Activated CD4-positive, alpha-beta T cell treated with anti-CD3 and anti-CD28 coated beads, Interleukin-2, amount 50 U/mL, for 1 hour (primary cell): ENCODE measurements at regions not wholly inside any gene's neighbourhood (a gene's known extent, or its start where the extent isn't known, plus 50 kb on each side); places are given as distances from the start of the nearest gene placed in this dataset.

Source experiments
- DNase-seq: peaks from one replicate; pipeline ENCODE4 v3.0.0-alpha.2; 2020

- DNase-seq = no peak
Observed at GRCh38 chr6:170160031-170160627, 130.7 kb downstream of the DLL1 start.

GRCh38 chr6:170159022-170159965, 131.6 kb downstream of the DLL1 start:
- DNase-seq = no peak

GRCh38 chr6:170158296-170159021, 132.4 kb downstream of the DLL1 start:
- no peak for DNase-seq

GRCh38 chr6:170157567-170158218, 133.2 kb downstream of the DLL1 start:
- no peak for DNase-seq

- DNase-seq = no peak
Observed at GRCh38 chr6:170156448-170157375, 134.2 kb downstream of the DLL1 start.

- DNase-seq = no peak
Observed at GRCh38 chr6:170155464-170156196, 135.2 kb downstream of the DLL1 start.

- DNase-seq = no peak
Observed at GRCh38 chr6:170153436-170154319, 137.2 kb downstream of the DLL1 start.

GRCh38 chr6:170152989-170153388, 137.9 kb downstream of the DLL1 start:
- DNase-seq = no peak

- DNase-seq = no peak
Observed at GRCh38 chr6:170152124-170152926, 138.6 kb downstream of the DLL1 start.

- no peak for DNase-seq
Observed at GRCh38 chr6:170151804-170152123, 139.1 kb downstream of the DLL1 start.

GRCh38 chr6:170151321-170151771, 139.5 kb downstream of the DLL1 start:
- no peak for DNase-seq

- no peak for DNase-seq
Observed at GRCh38 chr6:170150590-170150945, 140.3 kb downstream of the DLL1 start.

- DNase-seq = no peak
Observed at GRCh38 chr6:170149681-170150589, 140.9 kb downstream of the DLL1 start.

GRCh38 chr6:170148709-170149470, 142.0 kb downstream of the DLL1 start:
- no peak for DNase-seq

GRCh38 chr6:170147832-170148708, 142.8 kb downstream of the DLL1 start:
- peak; percentile 20 for DNase-seq

GRCh38 chr6:170147056-170147787, 143.7 kb downstream of the DLL1 start:
- no peak for DNase-seq
